Peyer's patch (tissue), 4 donors: ENCODE measurements at regions not wholly inside any gene's neighbourhood (a gene's known extent, or its start where the extent isn't known, plus 50 kb on each side); places are given as distances from the start of the nearest gene placed in this dataset.

ENCODE experiments used
- POLR2A ChIP-seq, 2 donors: fragments of 450-650 bp; IDR thresholded peaks; one replicate each; pipeline ENCODE4 v1.5.1; 2017; ENCODE audit warnings: antibody characterized with exemption in 2 of 2, mild to moderate bottlenecking in 2 of 2, moderate library complexity in 2 of 2
- TF ChIP-seq, protein P1 (sequence below), 6 experiments: fragments of 450-650 bp in 4 of 6; fragments of 200-600 bp in 2 of 6; sonication (generic) in 1 of 6; IDR thresholded peaks; one replicate each; pipeline ENCODE4 v1.5.1; 2017 to 2019; ENCODE audit warnings: antibody characterized with exemption in 6 of 6, mild to moderate bottlenecking in 3 of 6, moderate library complexity in 1 of 6

GRCh38 chr13:90806892-90807291, 540.6 kb upstream of the MIR17HG start:
- TF ChIP-seq, protein P1, sequence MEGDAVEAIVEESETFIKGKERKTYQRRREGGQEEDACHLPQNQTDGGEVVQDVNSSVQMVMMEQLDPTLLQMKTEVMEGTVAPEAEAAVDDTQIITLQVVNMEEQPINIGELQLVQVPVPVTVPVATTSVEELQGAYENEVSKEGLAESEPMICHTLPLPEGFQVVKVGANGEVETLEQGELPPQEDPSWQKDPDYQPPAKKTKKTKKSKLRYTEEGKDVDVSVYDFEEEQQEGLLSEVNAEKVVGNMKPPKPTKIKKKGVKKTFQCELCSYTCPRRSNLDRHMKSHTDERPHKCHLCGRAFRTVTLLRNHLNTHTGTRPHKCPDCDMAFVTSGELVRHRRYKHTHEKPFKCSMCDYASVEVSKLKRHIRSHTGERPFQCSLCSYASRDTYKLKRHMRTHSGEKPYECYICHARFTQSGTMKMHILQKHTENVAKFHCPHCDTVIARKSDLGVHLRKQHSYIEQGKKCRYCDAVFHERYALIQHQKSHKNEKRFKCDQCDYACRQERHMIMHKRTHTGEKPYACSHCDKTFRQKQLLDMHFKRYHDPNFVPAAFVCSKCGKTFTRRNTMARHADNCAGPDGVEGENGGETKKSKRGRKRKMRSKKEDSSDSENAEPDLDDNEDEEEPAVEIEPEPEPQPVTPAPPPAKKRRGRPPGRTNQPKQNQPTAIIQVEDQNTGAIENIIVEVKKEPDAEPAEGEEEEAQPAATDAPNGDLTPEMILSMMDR (IDR thresholded peaks at IDR 0.05), result no peak
- no peak for TF ChIP-seq POLR2A (IDR thresholded peaks at IDR 0.05)
